OCI-LY7 (cell line): ENCODE measurements at regions not wholly inside any gene's neighbourhood (a gene's known extent, or its start where the extent isn't known, plus 50 kb on each side); places are given as distances from the start of the nearest gene placed in this dataset.

Experiments used
- BruUV-seq: library from RNA; stranded (reverse); fragments of 400-500 nt; replicated peaks from 2 replicates; lab custom pipeline; 2021; lab: Mats Ljungman, UMichigan
- CTCF ChIA-PET: fragments of 300-600 bp; sonication (Branson Sonifier 250); formaldehyde crosslinking; loops from one replicate; lab custom pipeline; 2022; ENCODE audit warnings: antibody characterized with exemption; ENCODE audit not compliant: unreplicated experiment; lab: Charles Lee
- POLR2A ChIA-PET: fragments of 300-600 bp; sonication (Branson Sonifier 250); formaldehyde crosslinking; loops from one replicate; lab custom pipeline; 2022; ENCODE audit warnings: antibody characterized with exemption; lab: Charles Lee
- DNase-seq: peaks from one replicate; pipeline ENCODE4 v3.0.0-alpha.2; 2015; ENCODE audit warnings: low spot score
- H2AFZ ChIP-seq: fragments of 200-600 bp; sonication (generic), shearing (Covaris generic); 2 replicates; pipeline ENCODE4 v1.6.1; 2014; ENCODE audit warnings: mild to moderate bottlenecking, antibody characterized with exemption, low read length, moderate library complexity
- H3K27ac ChIP-seq: fragments of 200-600 bp; sonication (generic); 2 replicates; pipeline ENCODE4 v1.5.1; 2014; ENCODE audit warnings: mixed run types, low read depth, mild to moderate bottlenecking, moderate library complexity, low read length, inconsistent platforms; ENCODE audit not compliant: poor library complexity, severe bottlenecking
- H3K36me3 ChIP-seq: fragments of 200-600 bp; sonication (generic); 2 replicates; pipeline ENCODE4 v1.6.1; 2014; ENCODE audit warnings: mild to moderate bottlenecking, antibody characterized with exemption, low read length, moderate library complexity, mixed read lengths; ENCODE audit not compliant: insufficient read depth
- H3K4me1 ChIP-seq: fragments of 200-600 bp; sonication (generic); 2 replicates; pipeline ENCODE4 v1.5.1; 2014; ENCODE audit warnings: mild to moderate bottlenecking, low read length; ENCODE audit not compliant: insufficient read depth, poor library complexity, severe bottlenecking
- H3K4me2 ChIP-seq: fragments of 200-600 bp; sonication (generic); 2 replicates; pipeline ENCODE4 v1.6.1; 2014; ENCODE audit warnings: mild to moderate bottlenecking, low read length
- H3K4me3 ChIP-seq: fragments of 200-600 bp; sonication (generic); 2 replicates; pipeline ENCODE4 v1.5.1; 2014; ENCODE audit warnings: mild to moderate bottlenecking, low read depth, low read length; ENCODE audit not compliant: poor library complexity, severe bottlenecking
- H3K79me2 ChIP-seq: fragments of 200-600 bp; sonication (generic); 2 replicates; pipeline ENCODE4 v1.6.1; 2016; ENCODE audit warnings: low read depth, mild to moderate bottlenecking, low read length, moderate library complexity, mixed read lengths; ENCODE audit not compliant: insufficient read depth
- H3K9me2 ChIP-seq: fragments of 200-600 bp; sonication (generic); 2 replicates; pipeline ENCODE4 v1.6.1; 2016; ENCODE audit warnings: mild to moderate bottlenecking, low read length, mixed read lengths; ENCODE audit not compliant: insufficient read depth
- H3K9me3 ChIP-seq: fragments of 200-600 bp; sonication (generic); 2 replicates; pipeline ENCODE4 v1.6.1; 2014; ENCODE audit warnings: mild to moderate bottlenecking, mixed run types, low read length, mixed read lengths
- H4K20me1 ChIP-seq: fragments of 200-600 bp; sonication (generic); 2 replicates; pipeline ENCODE4 v1.6.1; 2014; ENCODE audit warnings: mild to moderate bottlenecking, antibody characterized with exemption, low read length, moderate library complexity, mixed read lengths; ENCODE audit not compliant: insufficient read depth
- CTCF ChIP-seq: fragments of 200-600 bp; sonication (generic); conservative IDR thresholded peaks from 2 replicates; pipeline ENCODE4 v1.5.1; 2014; ENCODE audit warnings: mild to moderate bottlenecking, antibody characterized with exemption, low read length, moderate library complexity, mixed read lengths
- EZH2phosphoT487 ChIP-seq: fragments of 200-600 bp; sonication (generic); IDR thresholded peaks from 2 replicates; pipeline ENCODE4 v1.6.1; 2018; ENCODE audit warnings: low read depth, borderline replicate concordance, mild to moderate bottlenecking, mixed run types, antibody characterized with exemption, low read length, moderate library complexity, mixed read lengths
- intact Hi-C: fragments of 100-400 bp; cut with micrococcal nuclease; formaldehyde crosslinking; loops from one replicate; pipeline ENCODE4 v1.10.0; 2022; ENCODE audit not compliant: unreplicated experiment

GRCh38 chr9:27664121-27664779, 91.0 kb upstream of the C9orf72 start:
- no peak overlapping the region for H2AFZ ChIP-seq
- no peaks in the 10 kb centered on the region for H4K20me1 ChIP-seq
- no peak overlapping the region for H3K27ac ChIP-seq
- POLR2A ChIA-PET: interaction anchor here (0.5 to 0.6 kb wide), 2 partner anchors 139 to 141 kb away, joined by 4 to 5 read pairs; no protein-coding TSS in a partner anchor
- H3K4me3 ChIP-seq: no peak overlapping the region
- no peak for TF ChIP-seq EZH2phosphoT487
- no peak for TF ChIP-seq CTCF
- no peak overlapping the region for H3K4me2 ChIP-seq
- no peaks in the 10 kb centered on the region for H3K36me3 ChIP-seq
- H3K4me1 ChIP-seq: no peaks in the 10 kb centered on the region
- no peaks in the 10 kb centered on the region for H3K9me2 ChIP-seq
- DNase-seq: no peak
- intact Hi-C loops: no loop called here
- H3K9me3 ChIP-seq: no peaks in the 10 kb centered on the region
- CTCF ChIA-PET: no interaction called here
- H3K79me2 ChIP-seq: no peaks in the 10 kb centered on the region
- no TSS peak for BruUV-seq

GRCh38 chr9:27665136-27665535, 91.9 kb upstream of the C9orf72 start:
- Histone ChIP-seq H3K4me2 (no peak overlapping the region), H2AFZ (no peak overlapping the region), H3K4me1 (no peaks in the 10 kb centered on the region), H3K9me2 (no peaks in the 10 kb centered on the region), H3K79me2 (no peaks in the 10 kb centered on the region), H3K9me3 (no peaks in the 10 kb centered on the region), H3K36me3 (no peaks in the 10 kb centered on the region), H3K27ac (no peak overlapping the region), H4K20me1 (no peaks in the 10 kb centered on the region), H3K4me3 (no peak overlapping the region)
- ChIA-PET CTCF (no interaction called here), POLR2A (interaction anchor here (0.6 kb wide), 2 partner anchors 141 to 158 kb away, joined by 3 to 5 read pairs; no protein-coding TSS in a partner anchor)
- TF ChIP-seq CTCF (no peak), EZH2phosphoT487 (no peak)
- DNase-seq: no peak
- no TSS peak for BruUV-seq
- intact Hi-C loops: no loop called here

GRCh38 chr9:27668280-27668679, 95.0 kb upstream of the C9orf72 start:
- ChIA-PET POLR2A (interaction anchor here (0.6 to 1.2 kb wide), 2 partner anchors 10 to 1092 kb away, joined by 3 to 4 read pairs; no protein-coding TSS in a partner anchor), CTCF (no interaction called here)
- TF ChIP-seq EZH2phosphoT487 (no peak), CTCF (no peak)
- H3K36me3 ChIP-seq: no peaks in the 10 kb centered on the region
- no peak overlapping the region for H3K4me2 ChIP-seq
- no peaks in the 10 kb centered on the region for H3K79me2 ChIP-seq
- intact Hi-C loops: no loop called here
- BruUV-seq: no TSS peak
- DNase-seq: no peak
- H4K20me1 ChIP-seq: no peaks in the 10 kb centered on the region
- no peaks in the 10 kb centered on the region for H3K9me2 ChIP-seq
- H3K9me3 ChIP-seq: no peaks in the 10 kb centered on the region
- no peak overlapping the region for H3K27ac ChIP-seq
- H3K4me3 ChIP-seq: no peak overlapping the region
- no peaks in the 10 kb centered on the region for H3K4me1 ChIP-seq
- H2AFZ ChIP-seq: no peak overlapping the region
